GM13977 (cell line): ENCODE measurements at regions not wholly inside any gene's neighbourhood (a gene's known extent, or its start where the extent isn't known, plus 50 kb on each side); places are given as distances from the start of the nearest gene placed in this dataset.

Experiments used
- DNase-seq: peaks from one replicate; pipeline ENCODE4 v3.0.0; 2012; ENCODE audit warnings: low spot score
- CTCF ChIP-seq: IDR thresholded peaks from 2 replicates; pipeline ENCODE4 v1.5.1; 2012; ENCODE audit warnings: mild to moderate bottlenecking, control low read depth; ENCODE audit not compliant: insufficient read depth; ENCODE audit errors: extremely low read depth, missing control alignments
- in situ Hi-C: fragments of 300-500 bp; cut with MboI; formaldehyde crosslinking; loops from one replicate; pipeline ENCODE4 v1.12.0; 2022; ENCODE audit warnings: low sequenced_read_pairs, low pct_unique_long_range_greater_than_20kb, mixed read lengths, inconsistent platforms; ENCODE audit not compliant: unreplicated experiment

- no peak for TF ChIP-seq CTCF
- DNase-seq: no peak
- in situ Hi-C loops: no loop called here
These were observed 378.1 kb downstream of the NSUN3 start for GRCh38 chr3:94440767-94441493.

DNA sequence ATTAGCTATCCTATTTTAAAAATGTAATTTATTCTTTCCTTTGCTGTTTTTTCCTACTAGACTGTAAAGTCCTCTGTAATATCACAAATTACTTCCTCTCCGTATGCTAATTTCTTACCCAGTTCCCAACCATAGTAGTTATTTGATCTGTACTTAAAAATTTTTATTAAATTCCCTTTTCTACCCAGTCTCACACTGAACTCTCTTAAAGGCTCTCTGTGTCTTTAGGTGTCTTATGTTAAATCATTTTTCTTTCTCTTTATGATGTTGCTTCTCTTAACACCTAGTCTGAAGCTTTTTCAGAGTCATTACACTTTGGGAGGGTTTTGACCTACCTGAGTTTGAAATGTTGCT, 378.6 kb downstream of the NSUN3 start:
- in situ Hi-C loops: no loop called here

DNA sequence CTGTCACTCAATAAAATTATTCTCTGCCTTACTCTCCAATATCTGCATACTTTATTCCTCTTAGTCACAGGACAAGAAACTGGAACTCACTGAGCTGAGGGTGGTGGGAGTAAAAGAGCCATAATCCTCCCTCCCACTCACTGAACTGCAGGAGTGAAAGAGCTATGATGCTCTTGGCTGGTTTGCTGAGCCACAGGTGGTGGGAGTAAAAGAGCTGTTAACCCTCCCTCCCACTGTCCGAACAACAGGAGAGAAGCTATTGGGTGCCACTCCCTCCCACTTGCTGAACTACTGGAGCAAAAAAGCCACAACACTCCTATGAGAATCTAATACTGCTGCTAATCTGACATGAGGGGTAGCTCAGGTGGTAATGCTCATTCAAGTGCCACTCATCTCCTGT, 391.0 kb downstream of the NSUN3 start:
- TF ChIP-seq CTCF: no peak
- in situ Hi-C loops: no loop called here
- DNase-seq: no peak

More for the DNA sequence above, 378.6 kb downstream of the NSUN3 start:
- no peak for DNase-seq
- TF ChIP-seq CTCF: no peak

- in situ Hi-C loops: no loop called here
These were observed 396.3 kb downstream of the NSUN3 start for GRCh38 chr3:94459167-94459566.

GRCh38 chr3:94460931-94461330, 398.1 kb downstream of the NSUN3 start:
- in situ Hi-C loops: no loop called here
- no peak for DNase-seq
- no peak for TF ChIP-seq CTCF

More at GRCh38 chr3:94459167-94459566, 396.3 kb downstream of the NSUN3 start:
- no peak for TF ChIP-seq CTCF
- no peak for DNase-seq

GRCh38 chr3:94462931-94463330, 400.1 kb downstream of the NSUN3 start:
- TF ChIP-seq CTCF: no peak
- DNase-seq: no peak
- in situ Hi-C loops: no loop called here

DNA sequence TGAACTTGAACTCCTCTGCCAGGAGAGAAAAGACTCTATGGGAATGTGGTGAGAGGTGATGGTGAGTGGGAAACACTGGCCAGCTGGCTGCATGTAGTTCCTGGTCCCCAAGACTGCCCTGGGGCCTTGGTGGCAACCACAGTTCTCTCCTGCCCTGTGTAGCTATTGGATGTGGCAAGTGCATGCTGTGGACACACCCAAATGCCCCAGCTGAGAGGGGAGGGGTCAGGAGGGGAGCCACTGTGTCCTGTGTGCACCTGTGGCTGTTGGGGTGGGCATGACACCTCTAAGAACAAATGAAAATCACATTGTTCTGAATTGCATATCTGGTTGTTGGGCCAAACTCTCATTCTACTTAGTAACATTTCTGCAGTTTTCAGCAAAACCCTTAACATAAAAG, 409.6 kb downstream of the NSUN3 start:
- TF ChIP-seq CTCF: no peak
- DNase-seq: no peak
- in situ Hi-C loops: no loop called here
